Skeletal muscle cell (primary cell): ENCODE measurements at regions not wholly inside any gene's neighbourhood (a gene's known extent, or its start where the extent isn't known, plus 50 kb on each side); places are given as distances from the start of the nearest gene placed in this dataset.
A peak's percentile ranks its signal among the peaks of the same experiment; 100 is the strongest.
"Not testable (repeated sequence)": the region's sequence is repeated elsewhere in the genome, so short reads cannot be mapped to it uniquely, and the experiment has no call there.

Source experiments
- DNase-seq: peaks from one replicate; pipeline ENCODE4 v3.0.0-alpha.2; 2010; ENCODE audit warnings: low read depth
- H3K4me3 ChIP-seq: 2 replicates; pipeline ENCODE4 v1.5.1; 2011; ENCODE audit warnings: low read depth, mild to moderate bottlenecking, control low read depth, low read length, moderate library complexity

DNA sequence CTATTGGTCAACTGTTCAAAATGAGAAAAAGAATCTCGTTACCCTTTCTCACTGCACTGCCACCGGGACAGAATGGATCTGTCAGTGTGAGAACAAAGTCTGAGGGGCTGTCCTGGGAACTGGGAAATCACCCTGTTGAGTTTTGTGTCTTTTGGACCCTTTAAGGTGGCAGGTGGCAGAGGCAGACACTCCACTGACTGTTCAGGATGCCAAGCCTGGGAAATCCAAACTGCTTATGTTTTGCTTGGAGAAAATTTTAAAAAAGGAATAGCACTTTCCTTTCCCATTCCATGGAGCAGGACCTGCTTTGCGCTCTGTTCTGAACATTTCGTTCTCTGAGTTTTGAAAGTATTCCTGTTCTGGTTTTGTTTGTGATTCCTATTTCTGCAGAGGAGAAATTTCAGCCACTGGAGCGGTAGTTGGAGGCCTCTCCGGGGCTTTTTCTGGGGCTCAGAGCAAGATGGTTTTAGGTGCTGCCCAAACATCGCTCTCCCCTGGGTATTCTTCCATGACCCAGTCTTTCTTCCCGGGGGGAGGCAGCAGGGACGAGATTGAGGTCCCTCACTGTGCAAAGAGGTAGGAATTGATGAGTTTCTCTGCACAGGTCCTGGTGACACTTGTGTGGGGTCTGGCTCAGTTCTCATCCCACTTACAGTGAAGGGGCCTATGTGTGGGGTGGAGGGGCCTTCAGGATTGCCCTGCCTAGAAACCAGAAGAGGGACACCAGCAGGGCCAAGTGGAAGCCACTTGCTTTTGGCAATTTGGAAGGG, 138.5 kb upstream of the SYT13 start:
- H3K4me3 ChIP-seq = no peak overlapping the region
- no peak for DNase-seq

DNA sequence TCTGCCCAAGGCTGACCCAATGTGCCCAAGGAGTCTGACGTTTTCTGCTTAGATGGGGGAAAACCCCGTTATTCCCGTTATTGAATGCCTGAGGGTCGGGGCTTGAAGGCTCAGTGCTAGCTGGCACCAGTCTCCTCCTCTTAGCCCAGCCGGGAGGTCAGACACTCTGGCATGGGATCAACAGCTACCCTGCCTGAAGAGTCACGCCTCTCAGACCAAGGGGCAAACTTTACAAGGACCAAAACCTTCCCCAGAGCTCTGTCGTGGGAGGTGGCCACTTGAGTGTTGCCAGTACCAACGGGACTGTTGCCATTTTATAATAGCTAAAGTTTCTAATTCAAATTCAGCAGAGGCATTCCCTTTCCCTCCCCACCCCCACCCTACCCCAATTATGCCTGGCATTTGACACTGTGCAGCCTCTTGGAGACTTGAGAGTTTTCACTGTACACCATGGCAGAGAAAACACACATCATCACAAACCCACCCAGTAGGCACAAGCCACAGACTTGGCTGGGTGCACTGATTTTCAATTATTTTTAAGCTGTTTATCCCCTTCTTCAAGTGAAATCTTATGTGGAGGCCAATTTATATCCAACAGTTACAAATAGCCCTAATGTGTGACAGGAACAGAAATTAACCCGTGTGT, 137.5 kb upstream of the SYT13 start:
- no peak overlapping the region for H3K4me3 ChIP-seq
- no peak for DNase-seq

DNA sequence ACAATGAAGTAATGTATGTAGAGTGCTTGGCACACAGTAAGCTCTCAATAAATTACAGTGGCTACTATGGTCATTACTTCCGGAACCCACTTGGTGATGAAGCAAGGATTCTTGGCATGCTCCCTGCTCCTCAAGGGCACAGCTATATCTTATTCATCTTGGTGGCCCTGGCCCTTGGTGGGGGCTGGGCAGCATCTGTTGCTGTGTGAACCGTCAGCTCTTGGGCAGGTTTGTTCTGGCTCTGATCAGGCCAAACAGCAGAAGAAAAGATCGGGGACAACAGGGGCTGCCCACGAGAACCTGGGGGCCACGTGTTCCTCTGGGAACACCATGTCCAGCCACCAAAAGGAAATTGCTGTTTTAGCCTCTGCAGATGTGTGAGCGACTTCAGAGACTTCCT, 136.9 kb upstream of the SYT13 start:
- no peak for DNase-seq
- no peak overlapping the region for H3K4me3 ChIP-seq

DNA sequence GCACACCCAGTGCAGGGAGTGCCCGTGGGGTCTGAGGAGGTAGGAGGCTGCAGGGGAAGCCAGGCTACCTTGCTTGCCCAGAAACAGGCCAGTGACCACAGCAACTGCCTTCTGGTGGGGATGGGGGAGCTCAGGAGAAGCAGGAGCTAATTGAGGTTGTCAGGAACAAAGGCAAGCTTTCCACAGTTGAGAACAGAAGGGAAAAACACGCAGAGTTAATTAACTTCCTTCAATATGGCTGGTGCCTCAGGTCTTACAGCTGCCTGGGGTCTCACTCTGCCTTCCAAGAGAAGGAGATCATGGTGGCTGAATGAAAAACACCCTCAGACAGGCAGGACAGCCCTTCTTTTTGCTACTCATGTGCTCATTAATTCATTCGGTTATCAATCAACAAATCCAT, 127.9 kb upstream of the SYT13 start:
- no peak overlapping the region for H3K4me3 ChIP-seq
- DNase-seq = no peak

DNA sequence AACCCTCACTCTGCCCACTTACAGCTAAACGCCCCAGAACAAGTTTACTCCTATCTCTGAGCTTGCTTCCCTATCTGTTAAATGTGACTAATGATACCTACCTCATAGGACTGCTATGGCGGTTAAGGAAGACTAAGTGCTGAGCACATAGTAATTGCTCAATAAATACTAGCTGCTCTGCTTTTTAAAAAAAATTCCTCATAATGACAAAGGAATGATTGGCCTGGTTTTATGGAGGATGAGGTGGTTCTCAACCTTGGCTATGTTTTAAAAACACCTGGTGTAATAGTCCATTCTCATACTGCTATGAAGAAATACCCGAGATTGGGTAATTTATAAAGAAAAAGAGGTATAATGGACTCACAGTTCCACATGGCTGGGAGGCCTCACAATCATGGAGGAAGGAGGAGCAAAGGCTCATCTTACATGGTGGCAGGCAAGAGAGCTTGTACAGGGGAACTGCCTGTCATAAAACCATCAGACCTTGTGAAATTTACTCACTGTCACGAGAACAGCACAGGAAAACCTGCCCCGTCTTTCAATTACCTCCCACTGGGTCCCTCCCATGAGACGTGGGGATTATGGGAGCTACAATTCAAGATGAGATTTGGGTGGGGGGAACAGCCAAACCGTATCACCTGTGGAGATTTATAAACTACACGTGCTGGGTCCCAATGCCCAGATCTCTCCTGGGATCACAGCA, 127.2 kb upstream of the SYT13 start:
- DNase-seq = no peak
- H3K4me3 ChIP-seq = no peak overlapping the region

DNA sequence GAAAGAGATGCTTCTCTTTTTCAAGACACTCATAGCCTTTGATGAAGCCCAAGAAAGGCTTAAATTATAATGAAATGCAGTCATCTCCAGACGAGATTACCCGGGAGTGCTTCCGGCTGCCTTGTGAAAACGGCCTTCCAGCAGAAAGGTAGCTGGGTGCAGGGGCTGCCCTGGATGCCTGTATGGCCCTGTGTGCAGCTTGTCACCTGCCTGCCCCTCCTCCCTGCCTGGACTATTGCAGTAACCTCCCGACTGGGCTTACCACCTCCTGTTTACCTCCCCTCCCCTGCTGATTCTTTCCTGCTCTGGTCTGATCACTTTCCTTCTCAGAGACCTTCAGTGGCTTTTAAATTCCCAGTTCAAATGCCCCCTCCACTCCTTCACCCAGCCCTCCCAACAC, 126.4 kb upstream of the SYT13 start:
- no peak overlapping the region for H3K4me3 ChIP-seq
- DNase-seq = no peak

DNA sequence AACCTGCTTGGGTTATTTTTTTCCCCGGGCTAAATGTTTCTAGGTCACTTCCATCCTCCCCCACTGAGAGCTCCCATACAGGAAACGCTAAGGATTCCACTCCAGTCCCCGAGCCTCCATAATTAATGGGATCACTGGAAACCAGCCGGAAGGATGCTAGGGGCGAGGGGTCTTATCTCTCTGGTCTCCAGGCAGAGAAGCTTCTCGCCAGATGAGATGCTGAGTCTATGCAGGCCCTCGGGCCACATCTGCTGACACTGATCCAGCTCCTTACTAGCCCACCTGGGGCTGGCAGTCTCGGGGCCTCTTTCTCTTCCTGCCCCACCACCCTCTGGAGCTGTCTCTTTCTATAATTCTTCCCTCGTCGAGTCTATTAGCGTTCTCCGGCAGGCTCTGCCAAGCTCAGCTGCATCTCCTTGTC, 125.9 kb upstream of the SYT13 start:
- DNase-seq = no peak
- no peak overlapping the region for H3K4me3 ChIP-seq

DNA sequence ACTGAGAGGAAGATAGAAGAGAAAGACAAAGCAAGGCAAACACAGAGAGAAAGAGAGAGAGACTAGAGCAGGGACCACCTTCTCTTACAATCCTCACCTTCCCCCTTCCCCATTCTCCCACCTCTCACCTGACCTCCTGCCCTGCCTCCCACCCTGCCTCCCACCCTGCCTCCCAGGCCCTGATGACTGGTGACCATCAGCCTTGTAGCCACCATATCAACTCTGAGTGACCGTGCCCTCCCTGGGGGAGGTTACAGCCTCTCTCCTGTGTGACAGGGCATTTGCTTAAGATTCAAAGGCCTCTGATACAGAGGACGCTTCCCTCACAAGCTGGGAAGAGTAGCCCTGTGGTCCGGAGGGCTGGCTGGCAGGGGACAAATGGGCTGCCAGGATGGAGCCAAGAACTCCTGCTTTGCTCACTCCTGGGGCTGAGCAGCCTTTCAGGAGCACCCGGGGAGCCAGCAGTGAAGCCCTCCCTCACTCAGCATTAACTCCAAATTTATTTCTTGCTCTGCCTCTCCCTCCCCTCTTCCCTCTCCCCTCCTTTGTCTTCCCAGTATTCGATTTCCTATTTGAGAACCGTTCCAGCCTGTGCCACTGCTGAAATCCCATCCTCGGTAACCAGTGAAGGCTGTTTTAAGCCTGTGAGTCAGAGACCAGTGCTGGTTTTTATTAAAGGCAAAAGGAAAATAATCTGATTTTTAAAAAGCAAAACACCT, 125.2 kb upstream of the SYT13 start:
- DNase-seq = no peak
- no peak overlapping the region for H3K4me3 ChIP-seq

DNA sequence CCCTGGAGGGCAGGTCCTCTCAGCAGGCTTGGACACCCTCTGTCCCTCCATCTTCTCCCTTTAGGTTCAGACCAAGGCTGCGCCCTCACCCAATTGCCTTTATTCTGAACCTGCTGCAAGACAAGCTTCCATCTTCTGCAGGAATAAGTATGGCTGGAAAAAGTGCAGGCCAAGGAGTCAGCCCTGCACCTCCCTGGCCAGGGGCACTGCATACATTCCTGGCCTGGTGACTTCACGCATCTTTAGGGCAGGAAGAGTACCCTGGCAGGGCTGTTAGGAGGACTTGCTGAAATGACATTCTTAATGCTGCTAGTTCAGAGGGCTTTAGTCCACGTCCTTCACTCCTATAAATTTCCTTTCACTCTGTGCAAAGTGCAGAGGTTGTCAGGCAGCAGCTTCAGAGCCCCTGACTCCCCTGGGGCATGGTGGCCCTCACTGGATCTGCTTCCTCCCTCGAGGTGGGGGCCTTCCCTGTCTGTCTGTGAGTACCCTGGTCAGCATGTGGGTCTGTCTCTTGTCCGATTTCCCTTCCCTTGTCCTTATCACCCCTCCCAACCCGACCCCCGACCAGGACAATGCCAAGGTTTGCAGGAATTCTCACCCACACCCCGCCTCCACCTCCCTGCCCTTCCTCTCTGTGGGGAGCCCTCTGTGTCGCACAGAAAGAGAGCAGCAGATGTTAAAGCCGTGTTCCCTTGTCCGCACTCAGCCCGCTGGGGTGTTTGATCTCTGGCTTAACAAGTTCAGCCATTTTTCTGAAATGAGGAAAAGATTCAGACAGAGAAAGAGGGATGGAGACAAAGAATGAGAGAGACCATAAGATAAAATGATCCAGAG, 124.5 kb upstream of the SYT13 start:
- H3K4me3 ChIP-seq = no peak overlapping the region
- no peak for DNase-seq

DNA sequence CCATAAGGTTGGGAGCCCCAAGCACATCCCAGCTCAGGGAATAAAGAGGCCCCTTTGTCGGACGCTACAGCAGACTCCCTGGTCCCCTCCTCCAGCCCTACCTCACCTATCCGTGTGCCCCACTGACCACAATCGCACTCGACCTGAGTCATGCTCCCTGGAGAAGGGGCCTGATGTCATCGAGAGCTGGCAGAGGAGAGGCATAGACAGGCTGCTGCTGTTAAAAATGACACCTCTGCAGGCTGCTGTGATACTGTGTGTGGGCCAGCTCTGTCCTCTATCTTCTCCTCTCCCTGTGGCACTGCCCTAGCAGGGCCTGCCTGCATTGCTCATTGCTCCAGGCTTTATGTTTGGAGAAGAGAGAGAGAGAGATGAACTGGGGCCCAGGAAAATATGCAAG, 123.4 kb upstream of the SYT13 start:
- no peak overlapping the region for H3K4me3 ChIP-seq
- no peak for DNase-seq

DNA sequence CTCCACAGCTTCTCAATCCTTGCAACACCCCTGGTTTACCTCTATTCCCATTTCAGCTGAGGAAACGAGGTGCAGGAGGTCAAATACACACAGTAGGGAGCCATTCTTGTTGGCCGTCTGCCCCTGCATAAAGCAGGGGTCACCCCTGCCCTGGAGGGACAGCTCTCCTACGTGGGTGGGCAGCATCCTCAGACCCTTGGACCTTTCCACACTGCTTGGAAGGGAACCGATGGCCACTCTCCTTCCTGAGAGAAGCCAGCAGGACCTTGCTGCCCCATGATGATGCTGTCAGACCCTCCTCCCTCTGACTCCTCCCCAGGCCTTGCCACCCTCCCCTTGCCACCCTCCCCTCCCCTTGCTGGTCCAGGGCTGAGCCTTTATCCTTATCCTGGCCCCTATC, 121.1 kb upstream of the SYT13 start:
- no peak for DNase-seq
- H3K4me3 ChIP-seq = no peak overlapping the region

DNA sequence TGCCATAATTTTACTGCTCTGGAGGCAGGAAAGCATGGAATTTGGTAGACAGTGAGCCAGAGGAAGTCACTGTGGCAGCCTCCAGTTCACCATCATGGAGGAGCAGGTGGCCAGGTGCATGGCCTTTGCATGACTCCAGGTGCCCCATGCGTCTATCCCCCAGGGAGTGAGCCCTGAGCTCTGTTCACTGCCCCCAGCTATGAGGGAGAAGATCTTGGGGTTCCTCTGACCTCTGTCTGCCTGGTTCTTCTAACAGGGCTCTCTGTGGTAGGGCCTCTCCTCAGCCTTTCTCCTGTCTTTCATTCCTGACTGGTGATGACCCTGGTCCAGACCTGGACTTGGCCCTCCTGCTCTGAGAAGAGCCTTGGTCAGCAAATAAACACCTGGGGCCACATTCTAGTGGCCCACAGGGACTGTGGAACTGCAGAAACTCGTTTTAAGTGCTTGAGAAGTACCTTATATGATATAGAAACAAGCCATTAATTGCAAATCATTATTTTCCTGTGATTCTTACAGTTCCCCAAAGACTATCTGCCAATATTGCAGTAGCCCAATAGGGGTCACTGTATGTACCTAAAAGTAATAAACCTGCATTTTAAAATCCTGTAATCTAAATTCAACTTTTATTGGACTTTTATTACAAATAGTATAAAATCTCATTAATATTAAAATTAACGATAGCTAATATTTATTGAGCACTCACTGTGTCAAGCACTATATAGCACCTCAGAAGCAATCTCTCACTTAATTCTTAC, 120.0 kb upstream of the SYT13 start:
- no peak for DNase-seq
- no peak overlapping the region for H3K4me3 ChIP-seq

DNA sequence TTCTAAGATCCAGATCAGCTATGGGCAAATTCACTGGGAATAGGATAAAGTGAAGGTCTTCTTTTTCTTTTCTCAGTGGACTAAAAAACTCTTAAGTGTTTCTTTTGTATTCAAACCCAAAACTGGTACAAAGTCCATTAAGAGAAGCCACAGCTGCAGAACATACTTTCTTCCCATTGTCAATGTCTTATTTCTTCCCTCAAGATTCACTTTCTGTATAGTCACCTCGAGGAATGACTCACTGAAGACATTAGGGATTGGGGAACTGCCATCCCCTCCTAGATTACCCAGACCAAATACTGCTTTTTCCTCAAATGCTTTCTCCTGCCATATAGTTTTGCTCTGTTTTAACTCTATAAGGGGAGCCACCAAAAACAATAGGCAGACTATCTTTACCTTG, 117.4 kb upstream of the SYT13 start:
- not testable (repeated sequence) for DNase-seq, H3K4me3 ChIP-seq

DNA sequence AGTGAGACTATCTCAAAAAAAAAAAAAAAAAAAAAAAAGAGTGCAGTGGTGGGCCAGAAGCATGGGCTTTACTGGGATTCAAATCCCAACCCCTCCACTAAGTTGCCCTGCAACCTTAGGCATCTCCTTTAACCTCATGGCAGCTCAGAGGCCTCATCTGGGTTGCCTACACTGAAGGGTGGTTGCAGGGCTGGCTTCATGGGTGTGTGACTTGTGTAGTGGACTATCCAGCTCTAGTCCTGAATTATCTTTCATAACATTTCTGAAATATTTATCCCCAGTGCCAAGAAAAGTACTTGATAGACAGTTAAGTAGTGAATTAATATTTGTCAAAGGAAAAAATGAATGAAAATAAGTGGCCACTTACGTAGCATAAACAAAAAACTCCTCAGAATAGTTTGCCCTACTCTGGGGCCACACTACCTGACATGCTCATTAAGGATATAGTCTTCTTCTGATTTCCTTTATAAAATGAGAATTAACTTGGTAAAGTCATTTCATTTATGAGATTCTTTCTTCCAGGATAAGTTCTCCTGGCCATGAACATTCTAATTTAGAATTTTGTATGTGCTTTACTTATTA, 116.0 kb upstream of the SYT13 start:
- no peak for DNase-seq

DNA sequence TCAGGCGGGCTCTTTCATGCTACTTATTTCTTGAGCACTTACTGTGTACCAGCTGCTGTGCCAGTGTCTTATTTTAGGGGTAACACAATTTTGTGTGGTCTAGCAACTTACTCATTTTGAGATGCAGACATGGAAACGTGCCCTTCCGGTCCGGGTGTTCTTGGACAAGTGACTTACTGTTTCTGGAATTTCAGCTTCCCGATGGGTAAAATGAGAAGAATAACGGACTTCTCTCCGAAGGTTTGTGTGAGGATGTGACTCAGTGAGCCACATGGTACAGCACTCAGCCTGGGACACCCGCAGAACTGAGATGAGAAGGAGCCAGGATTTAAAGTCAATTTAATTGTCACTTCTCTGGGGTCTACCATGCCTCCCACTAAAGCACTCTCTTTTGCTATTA, 114.5 kb upstream of the SYT13 start:
- DNase-seq = peak; percentile 60
- H3K4me3 ChIP-seq = no peak overlapping the region

More for the DNA sequence above, 116.0 kb upstream of the SYT13 start:
- H3K4me3 ChIP-seq = no peak overlapping the region

DNA sequence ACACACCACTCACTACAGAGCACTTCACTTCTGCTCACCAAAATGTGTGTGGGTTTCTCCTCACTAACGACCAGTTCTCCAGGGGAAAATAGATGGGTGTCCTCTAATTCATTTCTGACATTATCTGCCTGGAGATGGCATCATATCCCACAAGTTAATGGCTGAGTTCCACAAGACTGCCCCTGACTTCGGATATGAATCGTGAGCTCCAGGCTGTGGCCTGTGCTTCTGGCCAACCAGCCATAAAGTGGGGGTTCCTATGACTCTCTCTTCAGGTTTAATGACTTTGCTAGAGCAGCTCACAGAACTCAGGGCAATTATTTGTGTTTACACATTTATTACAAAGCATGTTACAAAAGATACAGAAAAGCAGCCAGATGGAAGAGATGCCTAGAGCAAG, 113.0 kb upstream of the SYT13 start:
- H3K4me3 ChIP-seq = no peak overlapping the region
- no peak for DNase-seq

DNA sequence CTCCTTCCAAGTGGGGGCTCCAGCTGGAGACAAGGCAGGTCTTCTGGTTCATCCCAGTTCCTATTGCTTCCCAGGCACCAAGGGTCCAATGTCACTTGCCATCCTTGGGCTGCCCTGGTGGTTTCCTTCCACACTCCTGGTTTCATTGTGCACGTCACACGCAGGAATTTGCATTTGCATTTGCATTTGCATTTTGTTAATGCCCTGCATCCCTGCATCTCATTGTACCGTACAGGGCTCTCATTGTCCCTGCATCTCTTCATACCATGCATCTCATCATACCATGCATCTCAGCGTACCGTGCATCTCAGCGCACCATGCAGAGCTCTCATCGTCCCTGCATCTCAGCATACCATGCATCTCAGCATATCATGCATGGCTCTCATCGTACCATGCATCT, 112.2 kb upstream of the SYT13 start:
- DNase-seq = no peak
- H3K4me3 ChIP-seq = no peak overlapping the region

DNA sequence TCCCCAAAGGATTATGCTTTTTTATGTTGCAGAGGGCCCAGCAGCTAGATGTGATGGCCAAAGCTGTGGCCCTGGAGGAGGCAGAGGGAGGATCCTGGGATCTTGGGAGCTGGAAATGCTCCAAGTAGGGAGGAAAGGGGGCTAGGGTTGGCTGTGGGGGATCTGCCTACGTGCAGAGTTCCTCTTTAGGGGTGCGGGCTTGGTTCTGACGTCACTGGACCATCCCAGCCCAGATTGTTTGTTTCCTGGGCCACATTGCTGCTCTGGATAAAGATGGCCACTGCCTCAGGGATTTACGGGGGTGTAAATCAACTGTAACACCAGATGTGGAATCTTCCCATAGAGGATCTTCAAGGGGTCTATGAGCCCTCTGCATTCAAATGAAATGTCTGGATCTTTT, 110.3 kb upstream of the SYT13 start:
- DNase-seq = no peak
- H3K4me3 ChIP-seq = no peak overlapping the region
